SKM-1 treated with dmso at 0.1 percent for 144 hours (cell line): ENCODE measurements at regions not wholly inside any gene's neighbourhood (a gene's known extent, or its start where the extent isn't known, plus 50 kb on each side); places are given as distances from the start of the nearest gene placed in this dataset.
A peak's percentile ranks its signal among the peaks of the same experiment; 100 is the strongest.
"Not testable (repeated sequence)": the region's sequence is repeated elsewhere in the genome, so short reads cannot be mapped to it uniquely, and the experiment has no call there.

Experiments
- DNase-seq: peaks from one replicate; lab custom pipeline; 2025; ENCODE audit not compliant: unreplicated experiment; lab: John Stamatoyannopoulos, UW

GRCh38 chr4:4668355-4669210, 126.7 kb upstream of the STX18 start:
- no peak for DNase-seq

GRCh38 chr4:4667622-4668081, 125.8 kb upstream of the STX18 start:
- no peak for DNase-seq

- no peak for DNase-seq
Observed at GRCh38 chr4:4666693-4667621, 125.1 kb upstream of the STX18 start.

- no peak for DNase-seq
Observed at GRCh38 chr4:4666187-4666586, 124.3 kb upstream of the STX18 start.

- no peak for DNase-seq
Observed at GRCh38 chr4:4664234-4664633, 122.4 kb upstream of the STX18 start.

GRCh38 chr4:4663028-4663427, 121.2 kb upstream of the STX18 start:
- no peak for DNase-seq

GRCh38 chr4:4662230-4662629, 120.4 kb upstream of the STX18 start:
- DNase-seq, result no peak

GRCh38 chr4:4659871-4660651, 118.2 kb upstream of the STX18 start:
- DNase-seq, result peak; percentile 85

GRCh38 chr4:4658052-4658451, 116.2 kb upstream of the STX18 start:
- DNase-seq, result no peak

- DNase-seq, result no peak
Observed at GRCh38 chr4:4656977-4657376, 115.1 kb upstream of the STX18 start.

- DNase-seq, result no peak
Observed at GRCh38 chr4:4655901-4656300, 114.1 kb upstream of the STX18 start.

- no peak for DNase-seq
Observed at GRCh38 chr4:4655011-4655410, 113.2 kb upstream of the STX18 start.

- DNase-seq, result no peak
Observed at GRCh38 chr4:4651811-4652755, 110.2 kb upstream of the STX18 start.

GRCh38 chr4:4647041-4647440, 105.2 kb upstream of the STX18 start:
- no peak for DNase-seq

GRCh38 chr4:4645743-4646142, 103.9 kb upstream of the STX18 start:
- no peak for DNase-seq

GRCh38 chr4:4644277-4644676, 102.4 kb upstream of the STX18 start:
- DNase-seq, result not testable (repeated sequence)

- peak; percentile 18 for DNase-seq
Observed at GRCh38 chr4:4643743-4644142, 101.9 kb upstream of the STX18 start.

GRCh38 chr4:4643306-4643705, 101.5 kb upstream of the STX18 start:
- no peak for DNase-seq

GRCh38 chr4:4642496-4643000, 100.7 kb upstream of the STX18 start:
- DNase-seq, result no peak
